ENCODE measurements at regions not wholly inside any gene's neighbourhood (a gene's known extent, or its start where the extent isn't known, plus 50 kb on each side); places are given as distances from the start of the nearest gene placed in this dataset.
"Not testable (repeated sequence)": the region's sequence is repeated elsewhere in the genome, so short reads cannot be mapped to it uniquely, and the experiment has no call there.

- no peak for DNase-seq
These were observed 270.8 kb downstream of the SPRY2 start for GRCh38 chr13:80070024-80070703.

GRCh38 chr13:80069374-80069773 lies 271.6 kb downstream of the SPRY2 start:
- no peak for DNase-seq

GRCh38 chr13:80065996-80066395 lies 274.9 kb downstream of the SPRY2 start:
- no peak for DNase-seq

GRCh38 chr13:80062416-80062815 lies 278.5 kb downstream of the SPRY2 start:
- DNase-seq, result not testable (repeated sequence)

GRCh38 chr13:80059789-80060188 lies 281.1 kb downstream of the SPRY2 start:
- DNase-seq, result no peak

GRCh38 chr13:80058626-80059025 lies 282.3 kb downstream of the SPRY2 start:
- no peak for DNase-seq

GRCh38 chr13:80055847-80056246 lies 285.1 kb downstream of the SPRY2 start:
- no peak for DNase-seq

GRCh38 chr13:80054806-80055205 lies 286.1 kb downstream of the SPRY2 start:
- no peak for DNase-seq

- DNase-seq, result no peak
These were observed 288.6 kb downstream of the SPRY2 start for GRCh38 chr13:80052286-80052685.

GRCh38 chr13:80050252-80050651 lies 290.7 kb downstream of the SPRY2 start:
- no peak for DNase-seq

- peak; percentile 71 for DNase-seq
These were observed 292.1 kb downstream of the SPRY2 start for GRCh38 chr13:80048802-80049201.

GRCh38 chr13:80048030-80048429 lies 292.9 kb downstream of the SPRY2 start:
- no peak for DNase-seq

- DNase-seq, result no peak
These were observed 293.5 kb downstream of the SPRY2 start for GRCh38 chr13:80047406-80047805.

GRCh38 chr13:80040981-80041317 lies 300.0 kb downstream of the SPRY2 start:
- DNase-seq, result no peak

- no peak for DNase-seq
These were observed 300.5 kb downstream of the SPRY2 start for GRCh38 chr13:80040196-80040980.

- no peak for DNase-seq
These were observed 301.9 kb downstream of the SPRY2 start for GRCh38 chr13:80039000-80039399.

- no peak for DNase-seq
These were observed 302.6 kb downstream of the SPRY2 start for GRCh38 chr13:80038371-80038770.

- no peak for DNase-seq
These were observed 303.4 kb downstream of the SPRY2 start for GRCh38 chr13:80037505-80037888.

GRCh38 chr13:80036845-80037504 lies 304.0 kb downstream of the SPRY2 start:
- no peak for DNase-seq

- no peak for DNase-seq
These were observed 305.8 kb downstream of the SPRY2 start for GRCh38 chr13:80035096-80035495.

GRCh38 chr13:80033951-80034350 lies 307.0 kb downstream of the SPRY2 start:
- no peak for DNase-seq

GRCh38 chr13:80033286-80033685 lies 307.6 kb downstream of the SPRY2 start:
- no peak for DNase-seq

- DNase-seq, result no peak
These were observed 310.4 kb downstream of the SPRY2 start for GRCh38 chr13:80030491-80030890.

- no peak for DNase-seq
These were observed 311.8 kb downstream of the SPRY2 start for GRCh38 chr13:80029170-80029569.
